ENCODE measurements at regions not wholly inside any gene's neighbourhood (a gene's known extent, or its start where the extent isn't known, plus 50 kb on each side); places are given as distances from the start of the nearest gene placed in this dataset.
"Not testable (repeated sequence)": the region's sequence is repeated elsewhere in the genome, so short reads cannot be mapped to it uniquely, and the experiment has no call there.

GRCh38 chr9:106479679-106480078, 383.3 kb upstream of the ZNF462 start:
- Histone ChIP-seq H3K9me3 (ENCODE audit: low read depth) (no peaks in the 10 kb centered on the region), H3K4me2 (ENCODE audit: unreplicated experiment) (no peak overlapping the region), H3K9me2 (ENCODE audit: insufficient read depth) (no peaks in the 10 kb centered on the region), H3K79me2 (ENCODE audit: insufficient read depth) (no peaks in the 10 kb centered on the region), H3K36me3 (ENCODE audit: low read depth) (no peaks in the 10 kb centered on the region), H3K9ac (no peak overlapping the region), H3K4me1 (ENCODE audit: insufficient read depth) (no peaks in the 10 kb centered on the region), H3K27me3 (replicated peaks; ENCODE audit: insufficient read depth) (no peaks in the 10 kb centered on the region), H3K27ac (no peak overlapping the region), H3K4me3 (no peak overlapping the region), H3F3A (ENCODE audit: insufficient read depth) (no peaks in the 10 kb centered on the region), H2AFZ (no peak overlapping the region), H4K20me1 (ENCODE audit: insufficient read depth) (no peaks in the 10 kb centered on the region)
- TF ChIP-seq EZH2 (IDR thresholded peaks at IDR 0.05; ENCODE audit: insufficient read depth, poor library complexity, severe bottlenecking), result no peak
- no peak for TF ChIP-seq EZH2phosphoT487 (IDR thresholded peaks at IDR 0.05; ENCODE audit: insufficient read depth, low read depth)
- in situ Hi-C loops (cut with MboI), result no loop called here
- WGBS, 2 experiments (ENCODE audit: low coverage in 1 of 2, low lambda C conversion rate in 2 of 2, missing lambda C conversion rate in 2 of 2), result 8 to 9% methylated on average over 5 of the region's 5 CpGs
- DNase-seq, result peak; percentile 12

GRCh38 chr9:106481013-106481609, 381.9 kb upstream of the ZNF462 start:
- WGBS, 2 experiments (ENCODE audit: low coverage in 1 of 2, low lambda C conversion rate in 2 of 2, missing lambda C conversion rate in 2 of 2), result 20 to 27% methylated on average over 5 of the region's 5 CpGs
- in situ Hi-C loops (cut with MboI), result no loop called here

GRCh38 chr9:106482733-106483132, 380.2 kb upstream of the ZNF462 start:
- in situ Hi-C loops (cut with MboI), result no loop called here
- no peak overlapping the region for H3K4me2 ChIP-seq (ENCODE audit: unreplicated experiment)

More at GRCh38 chr9:106481013-106481609, 381.9 kb upstream of the ZNF462 start:
- Histone ChIP-seq H2AFZ (no peak overlapping the region), H3K9ac (no peak overlapping the region), H3K27me3 (replicated peaks; ENCODE audit: insufficient read depth) (no peaks in the 10 kb centered on the region), H3K4me2 (ENCODE audit: unreplicated experiment) (no peak overlapping the region), H3K9me3 (ENCODE audit: low read depth) (no peaks in the 10 kb centered on the region), H3K36me3 (ENCODE audit: low read depth) (no peaks in the 10 kb centered on the region), H3K27ac (no peak overlapping the region), H3K9me2 (ENCODE audit: insufficient read depth) (no peaks in the 10 kb centered on the region), H3K79me2 (ENCODE audit: insufficient read depth) (no peaks in the 10 kb centered on the region), H4K20me1 (ENCODE audit: insufficient read depth) (no peaks in the 10 kb centered on the region), H3K4me3 (no peak overlapping the region), H3K4me1 (ENCODE audit: insufficient read depth) (no peaks in the 10 kb centered on the region), H3F3A (ENCODE audit: insufficient read depth) (no peaks in the 10 kb centered on the region)
- TF ChIP-seq EZH2 (IDR thresholded peaks at IDR 0.05; ENCODE audit: insufficient read depth, poor library complexity, severe bottlenecking) (no peak), EZH2phosphoT487 (IDR thresholded peaks at IDR 0.05; ENCODE audit: insufficient read depth, low read depth) (no peak)
- DNase-seq, result no peak

GRCh38 chr9:106486685-106487084, 376.3 kb upstream of the ZNF462 start:
- 27% methylated on average over 5 of the region's 5 CpGs for WGBS, 2 experiments (ENCODE audit: low coverage in 1 of 2, low lambda C conversion rate in 2 of 2, missing lambda C conversion rate in 2 of 2)
- Histone ChIP-seq H3K9ac (no peak overlapping the region), H3K36me3 (ENCODE audit: low read depth) (no peaks in the 10 kb centered on the region), H3K9me3 (ENCODE audit: low read depth) (no peaks in the 10 kb centered on the region), H3F3A (ENCODE audit: insufficient read depth) (no peaks in the 10 kb centered on the region), H4K20me1 (ENCODE audit: insufficient read depth) (no peaks in the 10 kb centered on the region), H3K9me2 (ENCODE audit: insufficient read depth) (no peaks in the 10 kb centered on the region), H2AFZ (no peak overlapping the region), H3K27me3 (replicated peaks; ENCODE audit: insufficient read depth) (no peaks in the 10 kb centered on the region), H3K4me2 (ENCODE audit: unreplicated experiment) (no peak overlapping the region), H3K4me3 (no peak overlapping the region), H3K79me2 (ENCODE audit: insufficient read depth) (no peaks in the 10 kb centered on the region), H3K4me1 (ENCODE audit: insufficient read depth) (no peaks in the 10 kb centered on the region), H3K27ac (no peak overlapping the region)
- DNase-seq, result no peak
- in situ Hi-C loops (cut with MboI), result no loop called here
- TF ChIP-seq EZH2phosphoT487 (IDR thresholded peaks at IDR 0.05; ENCODE audit: insufficient read depth, low read depth), result no peak
- no peak for TF ChIP-seq EZH2 (IDR thresholded peaks at IDR 0.05; ENCODE audit: insufficient read depth, poor library complexity, severe bottlenecking)

More at GRCh38 chr9:106482733-106483132, 380.2 kb upstream of the ZNF462 start:
- H4K20me1 ChIP-seq (ENCODE audit: insufficient read depth), result no peaks in the 10 kb centered on the region
- H3K9me3 ChIP-seq (ENCODE audit: low read depth), result no peaks in the 10 kb centered on the region
- H3K9me2 ChIP-seq (ENCODE audit: insufficient read depth), result no peaks in the 10 kb centered on the region
- no peaks in the 10 kb centered on the region for H3K4me1 ChIP-seq (ENCODE audit: insufficient read depth)
- no peak overlapping the region for H3K9ac ChIP-seq
- no peaks in the 10 kb centered on the region for H3K79me2 ChIP-seq (ENCODE audit: insufficient read depth)
- H3F3A ChIP-seq (ENCODE audit: insufficient read depth), result no peaks in the 10 kb centered on the region
- no peaks in the 10 kb centered on the region for H3K27me3 ChIP-seq (replicated peaks; ENCODE audit: insufficient read depth)
- no peak overlapping the region for H3K4me3 ChIP-seq
- DNase-seq, result no peak
- TF ChIP-seq EZH2phosphoT487 (IDR thresholded peaks at IDR 0.05; ENCODE audit: insufficient read depth, low read depth) (no peak), EZH2 (IDR thresholded peaks at IDR 0.05; ENCODE audit: insufficient read depth, poor library complexity, severe bottlenecking) (no peak)
- no peaks in the 10 kb centered on the region for H3K36me3 ChIP-seq (ENCODE audit: low read depth)
- H3K27ac ChIP-seq, result no peak overlapping the region
- no peak overlapping the region for H2AFZ ChIP-seq

- H3K79me2 ChIP-seq (ENCODE audit: insufficient read depth), result no peaks in the 10 kb centered on the region
- H3K27ac ChIP-seq, result no peak overlapping the region
- WGBS, 2 experiments (ENCODE audit: low coverage in 1 of 2, low lambda C conversion rate in 2 of 2, missing lambda C conversion rate in 2 of 2), result 17 to 20% methylated on average over 3 of the region's 3 CpGs
- no peak for DNase-seq
- H3K9ac ChIP-seq, result no peak overlapping the region
- H4K20me1 ChIP-seq (ENCODE audit: insufficient read depth), result no peaks in the 10 kb centered on the region
- H3K4me1 ChIP-seq (ENCODE audit: insufficient read depth), result no peaks in the 10 kb centered on the region
- H3F3A ChIP-seq (ENCODE audit: insufficient read depth), result no peaks in the 10 kb centered on the region
- H3K27me3 ChIP-seq (replicated peaks; ENCODE audit: insufficient read depth), result no peaks in the 10 kb centered on the region
- no peaks in the 10 kb centered on the region for H3K9me3 ChIP-seq (ENCODE audit: low read depth)
- no peak overlapping the region for H2AFZ ChIP-seq
- no peaks in the 10 kb centered on the region for H3K36me3 ChIP-seq (ENCODE audit: low read depth)
- TF ChIP-seq EZH2 (IDR thresholded peaks at IDR 0.05; ENCODE audit: insufficient read depth, poor library complexity, severe bottlenecking), result no peak
- no peak for TF ChIP-seq EZH2phosphoT487 (IDR thresholded peaks at IDR 0.05; ENCODE audit: insufficient read depth, low read depth)
- H3K4me2 ChIP-seq (ENCODE audit: unreplicated experiment), result no peak overlapping the region
- no peaks in the 10 kb centered on the region for H3K9me2 ChIP-seq (ENCODE audit: insufficient read depth)
- in situ Hi-C loops (cut with MboI), result no loop called here
- H3K4me3 ChIP-seq, result no peak overlapping the region
These were observed 375.7 kb upstream of the ZNF462 start for GRCh38 chr9:106487266-106487665.

GRCh38 chr9:106492126-106492525, 370.8 kb upstream of the ZNF462 start:
- H3K9ac ChIP-seq; H3K4me1 ChIP-seq (ENCODE audit: insufficient read depth); H3K4me3 ChIP-seq; H3K79me2 ChIP-seq (ENCODE audit: insufficient read depth); H3K4me2 ChIP-seq (ENCODE audit: unreplicated experiment); H3F3A ChIP-seq (ENCODE audit: insufficient read depth); H3K36me3 ChIP-seq (ENCODE audit: low read depth); in situ Hi-C loops (cut with MboI); DNase-seq; H3K9me3 ChIP-seq (ENCODE audit: low read depth); H4K20me1 ChIP-seq (ENCODE audit: insufficient read depth); H2AFZ ChIP-seq; H3K27me3 ChIP-seq (replicated peaks; ENCODE audit: insufficient read depth); H3K27ac ChIP-seq; H3K9me2 ChIP-seq (ENCODE audit: insufficient read depth): not testable (repeated sequence)
- WGBS, 2 experiments (ENCODE audit: low coverage in 1 of 2, low lambda C conversion rate in 2 of 2, missing lambda C conversion rate in 2 of 2), result 33 to 42% methylated on average over 5 to 7 of the region's 7 CpGs
